CD4-positive, alpha-beta T cell treated with Interleukin-17A for 4 hours (primary cell): ENCODE measurements at regions not wholly inside any gene's neighbourhood (a gene's known extent, or its start where the extent isn't known, plus 50 kb on each side); places are given as distances from the start of the nearest gene placed in this dataset.
"Not testable (repeated sequence)": the region's sequence is repeated elsewhere in the genome, so short reads cannot be mapped to it uniquely, and the experiment has no call there.

Source experiments
- DNase-seq: peaks from one replicate; pipeline ENCODE4 v3.0.0-alpha.2; 2020; ENCODE audit warnings: mixed read lengths

DNA sequence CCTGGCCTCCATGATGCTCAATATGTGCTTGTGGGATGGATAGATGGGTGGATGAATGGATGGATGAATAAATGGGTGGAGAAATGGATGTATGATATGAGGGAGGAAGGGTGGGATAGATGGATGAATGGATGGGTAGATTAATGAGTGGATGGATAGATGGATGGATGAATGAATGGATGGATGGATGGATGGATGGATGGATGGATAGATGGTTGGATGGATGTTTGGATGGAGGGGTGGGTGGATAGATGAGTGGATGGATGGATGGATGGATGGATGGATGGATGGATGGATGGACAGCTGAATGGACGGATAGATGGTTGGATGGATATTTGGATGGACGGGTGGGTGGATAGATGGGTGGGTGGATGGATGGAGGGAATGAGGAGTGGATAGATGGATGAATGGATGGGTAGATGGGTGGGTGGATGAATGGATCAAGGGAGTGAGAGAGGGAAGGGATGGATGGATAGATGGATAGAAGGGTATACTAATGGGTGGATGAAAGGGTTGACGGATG lies 139.4 kb downstream of the CEBPB start:
- DNase-seq = no peak

DNA sequence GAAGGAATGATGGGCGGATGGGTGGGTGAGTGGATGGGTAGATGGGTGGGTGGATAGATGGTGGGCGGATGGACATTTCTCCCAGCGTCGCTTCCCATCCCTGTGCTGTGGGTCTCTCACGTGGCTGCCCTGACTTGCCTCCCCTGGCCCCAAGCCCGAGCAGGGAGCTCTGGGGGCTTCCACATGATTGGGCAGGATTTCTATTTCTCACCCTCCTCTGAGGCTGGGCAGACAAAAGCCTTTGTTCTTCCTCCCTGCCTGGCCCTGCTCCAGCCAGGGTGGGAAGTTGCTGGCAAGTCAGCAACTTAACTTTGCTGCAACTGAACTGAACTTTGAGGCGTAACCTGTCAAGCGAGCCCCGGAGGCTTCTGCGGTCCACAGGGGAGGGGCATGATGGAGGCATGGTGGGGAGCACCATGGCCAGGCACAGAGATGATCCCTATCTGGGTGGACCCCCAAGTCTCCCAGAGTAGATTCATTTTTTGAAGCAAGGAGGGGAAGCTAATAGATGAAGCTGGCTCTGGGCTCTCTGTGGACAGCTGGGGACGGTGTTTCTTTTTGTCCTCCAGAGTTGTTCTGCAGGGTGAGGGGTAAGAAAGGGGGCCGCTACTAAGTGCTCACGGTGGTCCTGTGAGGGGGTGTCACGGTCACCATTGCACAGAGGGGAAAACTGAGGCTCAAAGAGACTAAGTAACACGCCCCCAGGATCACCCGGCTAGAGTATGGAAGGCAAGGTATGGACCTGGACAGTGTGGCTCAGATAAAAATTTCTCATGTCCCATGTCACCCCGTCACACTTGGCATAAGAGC lies 140.1 kb downstream of the CEBPB start:
- DNase-seq = no peak

GRCh38 chr20:50331469-50332363 lies 141.1 kb downstream of the CEBPB start:
- DNase-seq = no peak

GRCh38 chr20:50332491-50332980 lies 141.9 kb downstream of the CEBPB start:
- DNase-seq = no peak

DNA sequence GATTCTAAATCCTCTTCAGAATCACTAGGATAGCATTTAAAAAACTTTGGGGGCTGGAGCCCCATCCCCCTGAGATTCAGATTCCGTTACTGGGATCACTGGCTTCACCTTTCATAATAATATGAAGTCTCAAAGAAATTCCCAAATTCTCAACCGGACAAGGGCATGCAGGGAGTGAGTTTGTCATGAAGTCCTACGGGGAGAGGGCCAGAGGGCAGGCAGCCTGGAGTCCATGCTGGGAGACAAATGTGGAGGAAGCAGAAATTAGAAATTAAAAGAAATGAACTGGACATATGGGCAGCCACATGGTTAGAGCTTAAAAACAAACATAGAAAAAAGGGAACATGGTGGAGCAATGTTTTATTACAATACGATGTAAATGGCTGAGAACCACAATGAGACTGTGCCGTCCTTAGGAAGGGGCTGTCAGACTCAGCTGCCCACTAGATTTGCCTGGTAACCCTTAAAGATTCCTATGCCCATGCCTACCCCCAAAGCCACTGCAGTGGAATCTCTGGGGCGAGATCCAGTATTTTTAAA lies 142.6 kb downstream of the CEBPB start:
- DNase-seq = no peak

GRCh38 chr20:50333812-50334211 lies 143.2 kb downstream of the CEBPB start:
- DNase-seq = no peak

GRCh38 chr20:50334512-50334911 lies 143.9 kb downstream of the CEBPB start:
- not testable (repeated sequence) for DNase-seq

DNA sequence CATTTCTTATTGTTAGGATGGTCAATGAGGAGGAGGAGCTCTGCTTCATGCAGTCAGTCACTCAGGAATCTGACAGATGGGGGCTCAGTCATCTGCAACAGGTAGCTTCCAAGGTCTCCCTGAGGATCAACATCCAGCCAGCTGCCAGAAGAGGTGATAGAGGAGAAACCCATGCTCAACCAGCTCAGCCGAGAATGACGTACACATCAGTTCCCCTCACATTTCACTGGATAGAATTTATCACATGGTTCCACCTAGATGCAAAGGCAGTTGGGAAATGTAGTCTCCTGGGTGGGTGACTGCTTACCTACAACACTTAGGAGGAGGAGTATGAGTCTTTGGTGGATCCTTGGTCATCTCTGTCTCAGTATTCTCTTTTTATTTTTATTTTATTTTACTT lies 144.5 kb downstream of the CEBPB start:
- no peak for DNase-seq

- DNase-seq = no peak
These were observed 145.2 kb downstream of the CEBPB start for GRCh38 chr20:50335866-50336265.

DNA sequence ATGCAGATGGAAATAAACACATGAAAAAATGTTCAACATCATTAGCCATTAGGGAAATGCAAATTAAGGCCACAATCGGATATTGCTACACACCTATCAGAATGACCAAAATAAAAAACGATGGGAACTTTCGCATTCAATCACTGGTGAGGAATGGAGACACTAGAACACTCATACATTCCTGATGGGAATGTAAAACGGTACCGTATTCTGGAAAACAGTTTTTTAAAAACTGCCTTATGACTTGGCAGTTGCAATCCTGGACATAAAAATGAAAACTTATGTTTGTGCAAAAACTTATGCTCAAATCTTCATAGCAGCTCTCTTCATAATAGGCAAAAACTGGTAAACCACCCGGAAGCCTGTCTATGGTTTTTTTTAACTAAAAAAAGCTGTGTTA lies 146.0 kb downstream of the CEBPB start:
- no peak for DNase-seq

- DNase-seq = no peak
These were observed 147.2 kb downstream of the CEBPB start for GRCh38 chr20:50337521-50338466.

DNA sequence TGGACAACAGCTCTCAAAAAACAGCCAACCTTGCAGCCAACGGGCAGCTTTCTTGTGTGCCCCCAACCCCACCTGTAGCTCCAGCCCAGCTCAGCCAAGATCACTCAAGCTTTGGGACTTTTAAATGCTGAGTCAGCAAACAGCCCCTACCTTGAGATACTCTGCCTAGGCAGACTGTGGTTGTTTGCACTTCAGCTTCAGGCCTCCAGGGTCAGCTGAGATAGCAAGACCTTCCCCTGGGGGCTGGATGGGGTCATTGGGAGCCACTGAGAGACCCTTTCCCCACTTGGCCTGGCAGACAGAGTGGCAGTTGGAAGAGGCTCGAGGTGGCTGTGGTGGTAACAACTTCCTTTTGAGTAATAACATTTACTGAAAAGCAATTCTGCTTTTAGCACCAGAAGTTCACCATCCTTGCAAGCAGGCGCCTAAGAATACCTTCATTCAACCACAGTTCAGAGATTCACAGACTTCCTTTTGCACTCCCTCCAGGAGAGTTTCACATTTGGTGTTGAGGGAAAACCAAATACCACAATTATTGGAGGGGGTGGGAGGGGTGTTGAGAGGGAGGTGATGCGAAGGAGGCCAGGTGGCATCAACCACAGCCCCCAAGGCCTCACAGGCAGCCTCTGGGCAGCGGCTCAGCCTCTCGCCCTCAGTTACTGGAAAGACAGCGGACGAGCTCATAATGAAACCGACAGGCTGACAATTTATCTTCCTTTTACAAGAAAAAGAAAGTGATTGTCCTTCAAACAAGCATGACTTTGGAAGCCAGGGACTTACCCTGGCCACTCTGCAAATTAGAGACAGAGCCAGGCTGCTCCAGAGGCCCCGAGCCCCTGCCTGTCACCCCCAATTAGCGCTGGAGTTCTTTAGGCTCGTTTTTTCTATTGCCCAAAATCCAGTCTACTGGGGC lies 148.1 kb downstream of the CEBPB start:
- peak; percentile 12 for DNase-seq

- DNase-seq = no peak
These were observed 148.9 kb downstream of the CEBPB start for GRCh38 chr20:50339466-50339901.

DNA sequence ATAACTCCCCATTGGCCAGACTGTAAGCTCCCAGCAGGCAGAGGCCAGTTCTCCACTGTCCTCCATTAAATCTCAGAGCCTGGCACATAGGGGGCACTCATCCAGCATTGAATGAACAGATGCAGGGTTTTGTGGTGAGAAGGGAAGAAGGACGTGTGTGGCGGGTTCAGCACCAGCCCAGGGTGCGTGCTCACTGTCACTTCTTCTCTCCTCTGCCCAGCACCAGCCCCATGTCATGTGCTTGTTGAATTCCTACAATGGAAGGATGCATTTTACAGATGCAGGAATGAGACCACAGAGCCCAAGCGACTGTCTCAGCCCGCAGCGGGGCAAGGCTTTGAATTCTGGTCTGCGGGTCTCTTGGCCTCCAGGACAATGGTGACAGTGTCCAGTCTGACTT lies 149.9 kb downstream of the CEBPB start:
- no peak for DNase-seq

DNA sequence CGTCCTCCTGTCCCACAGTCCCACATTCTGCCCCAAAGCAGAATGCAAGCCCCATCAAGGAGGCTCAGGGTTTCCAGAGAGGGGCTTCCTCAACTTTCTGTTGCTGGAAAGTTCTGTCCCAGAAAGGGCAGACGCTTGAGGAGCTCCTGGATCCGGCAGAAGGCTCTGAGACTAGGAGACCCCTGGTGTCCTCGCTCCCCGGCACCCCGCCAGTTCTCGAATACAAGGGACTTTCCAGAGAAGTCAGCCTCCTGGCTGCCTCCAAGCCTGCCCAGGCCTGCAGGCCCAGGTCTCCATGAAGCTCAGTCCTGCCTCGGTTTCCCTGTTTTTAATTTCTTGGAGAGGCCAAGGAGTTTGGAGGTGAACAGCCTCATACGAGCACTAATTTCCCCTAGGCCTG lies 150.4 kb downstream of the CEBPB start:
- DNase-seq = no peak

DNA sequence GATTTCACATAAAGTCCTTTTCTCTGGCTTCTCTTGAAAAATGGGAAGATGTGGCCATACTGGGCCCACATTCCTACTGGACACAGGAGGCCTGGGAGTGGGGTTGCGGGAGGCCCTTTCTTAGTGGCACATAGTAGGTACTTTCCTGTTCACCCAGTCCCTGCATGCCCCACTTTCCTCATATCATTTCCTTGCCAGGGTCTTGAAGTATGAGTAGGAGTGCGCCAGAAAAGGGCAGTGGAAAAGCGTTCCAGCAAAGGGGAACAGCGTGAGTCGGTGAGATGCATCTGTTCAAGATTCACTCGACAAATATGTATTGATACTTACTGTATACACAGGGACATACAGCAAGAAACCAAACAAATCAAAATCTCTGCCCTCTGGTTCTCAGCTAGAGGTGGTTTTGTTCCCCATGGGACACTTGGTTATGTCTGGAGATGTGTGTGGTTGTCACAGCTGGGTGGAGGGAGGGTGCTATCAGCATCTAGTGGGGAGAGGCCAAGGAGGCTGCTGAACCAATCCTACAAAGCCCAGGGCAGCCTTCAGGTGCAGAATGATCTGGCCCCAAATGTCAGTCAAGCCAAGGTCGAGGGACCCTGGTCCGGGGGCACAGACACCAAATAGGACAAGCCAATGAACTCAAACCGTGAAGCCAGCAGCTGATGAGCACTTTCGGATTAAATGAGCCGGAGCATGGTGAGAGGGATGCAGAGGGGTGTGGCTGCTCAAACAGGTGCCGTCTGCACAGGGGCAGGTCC lies 151.4 kb downstream of the CEBPB start:
- DNase-seq = no peak

GRCh38 chr20:50342638-50343102 lies 152.0 kb downstream of the CEBPB start:
- no peak for DNase-seq

GRCh38 chr20:50343125-50343489 lies 152.5 kb downstream of the CEBPB start:
- no peak for DNase-seq

GRCh38 chr20:50343490-50344179 lies 153.0 kb downstream of the CEBPB start:
- no peak for DNase-seq
